ENCODE measurements at regions not wholly inside any gene's neighbourhood (a gene's known extent, or its start where the extent isn't known, plus 50 kb on each side); places are given as distances from the start of the nearest gene placed in this dataset.

- no peak for DNase-seq (ENCODE audit: low read depth)
Observed at GRCh38 chr10:78716043-78716660, 352.6 kb upstream of the ZMIZ1 start.

- no peak for DNase-seq (ENCODE audit: low read depth)
Observed at GRCh38 chr10:78717200-78717599, 351.6 kb upstream of the ZMIZ1 start.

- DNase-seq (ENCODE audit: low read depth): no peak
Observed at GRCh38 chr10:78718032-78718572, 350.7 kb upstream of the ZMIZ1 start.

- no peak for DNase-seq (ENCODE audit: low read depth)
Observed at GRCh38 chr10:78719276-78719675, 349.5 kb upstream of the ZMIZ1 start.

GRCh38 chr10:78720091-78720490, 348.7 kb upstream of the ZMIZ1 start:
- no peak for DNase-seq (ENCODE audit: low read depth)

- no peak for DNase-seq (ENCODE audit: low read depth)
Observed at GRCh38 chr10:78721231-78721630, 347.5 kb upstream of the ZMIZ1 start.

GRCh38 chr10:78724846-78725245, 343.9 kb upstream of the ZMIZ1 start:
- DNase-seq (ENCODE audit: low read depth): no peak

- no peak for DNase-seq (ENCODE audit: low read depth)
Observed at GRCh38 chr10:78726171-78726570, 342.6 kb upstream of the ZMIZ1 start.

- DNase-seq (ENCODE audit: low read depth): no peak
Observed at GRCh38 chr10:78727251-78727650, 341.5 kb upstream of the ZMIZ1 start.

GRCh38 chr10:78727728-78728127, 341.0 kb upstream of the ZMIZ1 start:
- DNase-seq (ENCODE audit: low read depth): no peak

- no peak for DNase-seq (ENCODE audit: low read depth)
Observed at GRCh38 chr10:78728176-78728575, 340.6 kb upstream of the ZMIZ1 start.

GRCh38 chr10:78729366-78729765, 339.4 kb upstream of the ZMIZ1 start:
- no peak for DNase-seq (ENCODE audit: low read depth)

GRCh38 chr10:78729800-78730199, 339.0 kb upstream of the ZMIZ1 start:
- DNase-seq (ENCODE audit: low read depth): no peak

GRCh38 chr10:78730754-78731153, 338.0 kb upstream of the ZMIZ1 start:
- no peak for DNase-seq (ENCODE audit: low read depth)

- no peak for DNase-seq (ENCODE audit: low read depth)
Observed at GRCh38 chr10:78731675-78732074, 337.1 kb upstream of the ZMIZ1 start.

GRCh38 chr10:78732381-78732780, 336.4 kb upstream of the ZMIZ1 start:
- no peak for DNase-seq (ENCODE audit: low read depth)

GRCh38 chr10:78736926-78737630, 331.7 kb upstream of the ZMIZ1 start:
- no peak for DNase-seq (ENCODE audit: low read depth)

- DNase-seq (ENCODE audit: low read depth): no peak
Observed at GRCh38 chr10:78737883-78738856, 330.6 kb upstream of the ZMIZ1 start.

GRCh38 chr10:78738861-78739260, 329.9 kb upstream of the ZMIZ1 start:
- DNase-seq (ENCODE audit: low read depth): no peak

GRCh38 chr10:78739444-78740053, 329.2 kb upstream of the ZMIZ1 start:
- no peak for DNase-seq (ENCODE audit: low read depth)

- DNase-seq (ENCODE audit: low read depth): no peak
Observed at GRCh38 chr10:78740976-78741915, 327.5 kb upstream of the ZMIZ1 start.

Data from activated T-cell treated with anti-CD3 and anti-CD28 coated beads for 24 hours (primary cell).